Skeletal muscle cell (primary cell): ENCODE measurements at regions not wholly inside any gene's neighbourhood (a gene's known extent, or its start where the extent isn't known, plus 50 kb on each side); places are given as distances from the start of the nearest gene placed in this dataset.
"Not testable (repeated sequence)": the region's sequence is repeated elsewhere in the genome, so short reads cannot be mapped to it uniquely, and the experiment has no call there.

Source experiments
- DNase-seq: peaks from one replicate; pipeline ENCODE4 v3.0.0-alpha.2; 2010; ENCODE audit warnings: low read depth
- H3K4me3 ChIP-seq: 2 replicates; pipeline ENCODE4 v1.5.1; 2011; ENCODE audit warnings: low read depth, mild to moderate bottlenecking, control low read depth, low read length, moderate library complexity

GRCh38 chr4:144357975-144358374 lies 217.5 kb upstream of the GYPA start:
- no peak overlapping the region for H3K4me3 ChIP-seq
- DNase-seq, result no peak

GRCh38 chr4:144360146-144360793 lies 219.8 kb upstream of the GYPA start:
- no peak for DNase-seq
- H3K4me3 ChIP-seq, result no peak overlapping the region

- no peak for DNase-seq
- no peak overlapping the region for H3K4me3 ChIP-seq
These were observed 221.8 kb upstream of the GYPA start for GRCh38 chr4:144362366-144362765.

GRCh38 chr4:144363890-144364289 lies 223.4 kb upstream of the GYPA start:
- no peak overlapping the region for H3K4me3 ChIP-seq
- DNase-seq, result no peak

- no peak overlapping the region for H3K4me3 ChIP-seq
- no peak for DNase-seq
These were observed 225.9 kb upstream of the GYPA start for GRCh38 chr4:144366425-144366824.

- DNase-seq, result no peak
- H3K4me3 ChIP-seq, result no peak overlapping the region
These were observed 231.0 kb upstream of the GYPA start for GRCh38 chr4:144371485-144371884.

- DNase-seq, result no peak
- H3K4me3 ChIP-seq, result no peak overlapping the region
These were observed 233.5 kb upstream of the GYPA start for GRCh38 chr4:144374065-144374464.

- no peak for DNase-seq
- no peak overlapping the region for H3K4me3 ChIP-seq
These were observed 236.3 kb upstream of the GYPA start for GRCh38 chr4:144376866-144377265.

GRCh38 chr4:144384408-144384807 lies 243.9 kb upstream of the GYPA start:
- no peak overlapping the region for H3K4me3 ChIP-seq
- DNase-seq, result no peak

- H3K4me3 ChIP-seq, result no peak overlapping the region
- DNase-seq, result peak; percentile 77
These were observed 246.0 kb upstream of the HHIP start for GRCh38 chr4:144399927-144400326.

GRCh38 chr4:144402176-144402575 lies 243.8 kb upstream of the HHIP start:
- DNase-seq, result no peak
- H3K4me3 ChIP-seq, result no peak overlapping the region

- DNase-seq, result no peak
- H3K4me3 ChIP-seq, result no peak overlapping the region
These were observed 243.0 kb upstream of the HHIP start for GRCh38 chr4:144402999-144403398.

- DNase-seq, result no peak
- H3K4me3 ChIP-seq, result no peak overlapping the region
These were observed 242.1 kb upstream of the HHIP start for GRCh38 chr4:144403893-144404292.

- no peak for DNase-seq
These were observed 236.4 kb upstream of the HHIP start for GRCh38 chr4:144409525-144409924.

GRCh38 chr4:144410230-144410783 lies 235.6 kb upstream of the HHIP start:
- DNase-seq, result no peak
- H3K4me3 ChIP-seq, result no peak overlapping the region

More at GRCh38 chr4:144409525-144409924, 236.4 kb upstream of the HHIP start:
- no peak overlapping the region for H3K4me3 ChIP-seq

- DNase-seq, result no peak
These were observed 234.8 kb upstream of the HHIP start for GRCh38 chr4:144411119-144411518.

GRCh38 chr4:144411700-144412099 lies 234.3 kb upstream of the HHIP start:
- DNase-seq, result no peak

More at GRCh38 chr4:144411119-144411518, 234.8 kb upstream of the HHIP start:
- H3K4me3 ChIP-seq, result no peak overlapping the region

GRCh38 chr4:144421056-144421455 lies 224.9 kb upstream of the HHIP start:
- no peak overlapping the region for H3K4me3 ChIP-seq
- no peak for DNase-seq

More at GRCh38 chr4:144411700-144412099, 234.3 kb upstream of the HHIP start:
- no peak overlapping the region for H3K4me3 ChIP-seq

- no peak overlapping the region for H3K4me3 ChIP-seq
- DNase-seq, result no peak
These were observed 224.0 kb upstream of the HHIP start for GRCh38 chr4:144421839-144422565.

- DNase-seq, result no peak
- no peak overlapping the region for H3K4me3 ChIP-seq
These were observed 222.0 kb upstream of the HHIP start for GRCh38 chr4:144423930-144424329.

GRCh38 chr4:144426023-144426422 lies 219.9 kb upstream of the HHIP start:
- DNase-seq, H3K4me3 ChIP-seq: not testable (repeated sequence)
